WTC11 (cell line): ENCODE measurements at regions not wholly inside any gene's neighbourhood (a gene's known extent, or its start where the extent isn't known, plus 50 kb on each side); places are given as distances from the start of the nearest gene placed in this dataset.

Source experiments
- GABPB1 ChIP-seq: sonication (generic); formaldehyde crosslinking; IDR thresholded peaks from 2 replicates; pipeline ENCODE4 v1.8.1; 2023; ENCODE audit warnings: mild to moderate bottlenecking, missing genetic modification reagents
- ZNF232 ChIP-seq: sonication (generic); formaldehyde crosslinking; IDR thresholded peaks from 2 replicates; pipeline ENCODE4 v1.8.0; 2022; ENCODE audit warnings: mild to moderate bottlenecking, missing genetic modification reagents
- TF ChIP-seq, protein P1 (sequence below): fragments of 200-600 bp; IDR thresholded peaks from 2 replicates; pipeline ENCODE4 v1.8.0; 2022; ENCODE audit warnings: antibody characterized with exemption

DNA sequence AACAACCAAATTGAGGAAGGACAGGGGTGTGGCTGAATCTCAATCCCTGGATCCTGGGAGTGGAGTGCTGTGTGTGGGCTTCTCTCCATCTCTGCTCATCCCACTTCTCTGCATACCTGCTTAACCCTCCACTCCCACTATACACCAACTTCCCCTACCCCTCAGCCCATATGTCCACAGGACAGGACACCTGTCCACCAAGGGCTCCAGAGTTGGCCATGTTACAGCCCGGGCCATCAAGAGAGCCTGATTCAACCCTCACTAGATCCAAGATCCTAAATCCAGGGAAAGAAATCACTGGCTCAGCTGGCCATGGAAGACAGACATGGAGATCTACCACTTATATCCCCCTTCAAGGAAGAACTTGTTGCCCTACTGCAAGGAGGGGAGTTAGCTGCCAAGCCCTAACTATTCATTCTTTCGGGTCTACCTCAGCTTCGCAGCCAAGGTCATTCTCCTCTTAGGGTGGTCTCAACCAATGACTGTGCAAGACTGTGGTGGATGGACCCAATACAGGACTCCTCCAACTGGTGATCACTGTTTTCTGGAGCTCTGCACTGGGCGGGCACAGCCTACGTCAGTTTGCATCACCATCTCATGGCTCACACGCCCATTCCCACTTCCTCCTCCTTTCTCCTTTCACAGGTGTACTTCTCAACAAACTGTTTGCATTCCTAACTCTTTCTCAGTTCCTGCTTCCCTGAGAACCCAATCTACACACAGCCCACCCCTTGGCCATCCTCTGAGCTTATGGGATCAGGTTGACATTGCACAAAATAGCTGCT is 53.7 kb upstream of the ZBTB43 start:
- no peak for TF ChIP-seq ZNF232 (CRISPR knock-in tag)
- TF ChIP-seq GABPB1 = no peak
- TF ChIP-seq, protein P1, sequence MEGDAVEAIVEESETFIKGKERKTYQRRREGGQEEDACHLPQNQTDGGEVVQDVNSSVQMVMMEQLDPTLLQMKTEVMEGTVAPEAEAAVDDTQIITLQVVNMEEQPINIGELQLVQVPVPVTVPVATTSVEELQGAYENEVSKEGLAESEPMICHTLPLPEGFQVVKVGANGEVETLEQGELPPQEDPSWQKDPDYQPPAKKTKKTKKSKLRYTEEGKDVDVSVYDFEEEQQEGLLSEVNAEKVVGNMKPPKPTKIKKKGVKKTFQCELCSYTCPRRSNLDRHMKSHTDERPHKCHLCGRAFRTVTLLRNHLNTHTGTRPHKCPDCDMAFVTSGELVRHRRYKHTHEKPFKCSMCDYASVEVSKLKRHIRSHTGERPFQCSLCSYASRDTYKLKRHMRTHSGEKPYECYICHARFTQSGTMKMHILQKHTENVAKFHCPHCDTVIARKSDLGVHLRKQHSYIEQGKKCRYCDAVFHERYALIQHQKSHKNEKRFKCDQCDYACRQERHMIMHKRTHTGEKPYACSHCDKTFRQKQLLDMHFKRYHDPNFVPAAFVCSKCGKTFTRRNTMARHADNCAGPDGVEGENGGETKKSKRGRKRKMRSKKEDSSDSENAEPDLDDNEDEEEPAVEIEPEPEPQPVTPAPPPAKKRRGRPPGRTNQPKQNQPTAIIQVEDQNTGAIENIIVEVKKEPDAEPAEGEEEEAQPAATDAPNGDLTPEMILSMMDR = no peak
